NCI-H524 (cell line): ENCODE measurements at regions not wholly inside any gene's neighbourhood (a gene's known extent, or its start where the extent isn't known, plus 50 kb on each side); places are given as distances from the start of the nearest gene placed in this dataset.

Source experiments
- DNase-seq, 2 experiments: peaks; one replicate each; lab custom pipeline; 2025; lab: John Stamatoyannopoulos, UW

- no peak for DNase-seq
Observed at GRCh38 chr2:136572335-136572734, 193.0 kb upstream of the THSD7B start.

GRCh38 chr2:136557203-136557602, 208.1 kb upstream of the THSD7B start:
- DNase-seq: no peak

- no peak for DNase-seq
Observed at GRCh38 chr2:136550181-136550580, 215.2 kb upstream of the THSD7B start.

- DNase-seq: no peak
Observed at GRCh38 chr2:136539355-136539754, 226.0 kb upstream of the THSD7B start.

GRCh38 chr2:136538489-136538888, 226.9 kb upstream of the THSD7B start:
- DNase-seq: no peak

GRCh38 chr2:136534811-136535210, 230.5 kb upstream of the THSD7B start:
- DNase-seq: no peak

GRCh38 chr2:136532171-136532570, 233.2 kb upstream of the THSD7B start:
- DNase-seq: no peak

- DNase-seq: no peak
Observed at GRCh38 chr2:136531731-136532130, 233.6 kb upstream of the THSD7B start.

GRCh38 chr2:136530146-136530545, 235.2 kb upstream of the THSD7B start:
- no peak for DNase-seq

GRCh38 chr2:136527560-136527959, 237.8 kb upstream of the THSD7B start:
- DNase-seq: no peak

- DNase-seq: no peak
Observed at GRCh38 chr2:136522724-136523123, 242.6 kb upstream of the THSD7B start.

GRCh38 chr2:136517716-136518115, 247.6 kb upstream of the THSD7B start:
- DNase-seq: no peak

- DNase-seq: peak; percentile 11 to 38
Observed at GRCh38 chr2:136510244-136510643, 255.1 kb upstream of the THSD7B start.

- DNase-seq: no peak
Observed at GRCh38 chr2:136505462-136505861, 259.9 kb upstream of the THSD7B start.

GRCh38 chr2:136502660-136503059, 262.7 kb upstream of the THSD7B start:
- DNase-seq: no peak

GRCh38 chr2:136497709-136498108, 267.6 kb upstream of the THSD7B start:
- DNase-seq: peak in 1 of 2 experiments; percentile 7

GRCh38 chr2:136496966-136497365, 268.4 kb upstream of the THSD7B start:
- DNase-seq: no peak

- no peak for DNase-seq
Observed at GRCh38 chr2:136495636-136496035, 269.7 kb upstream of the THSD7B start.

GRCh38 chr2:136492901-136493300, 272.4 kb upstream of the THSD7B start:
- peak in 1 of 2 experiments; percentile 12 for DNase-seq

GRCh38 chr2:136490100-136490499, 275.2 kb upstream of the THSD7B start:
- no peak for DNase-seq

- DNase-seq: no peak
Observed at GRCh38 chr2:136487421-136487820, 277.9 kb upstream of the THSD7B start.

GRCh38 chr2:136486115-136486514, 279.2 kb upstream of the THSD7B start:
- no peak for DNase-seq

GRCh38 chr2:136482966-136483365, 282.4 kb upstream of the THSD7B start:
- DNase-seq: peak; percentile 82 to 90

- no peak for DNase-seq
Observed at GRCh38 chr2:136482006-136482405, 283.3 kb upstream of the THSD7B start.

- no peak for DNase-seq
Observed at GRCh38 chr2:136479696-136480095, 285.6 kb upstream of the THSD7B start.
